ENCODE measurements at regions not wholly inside any gene's neighbourhood (a gene's known extent, or its start where the extent isn't known, plus 50 kb on each side); places are given as distances from the start of the nearest gene placed in this dataset.
A peak's percentile ranks its signal among the peaks of the same experiment; 100 is the strongest.

GRCh38 chr14:56887216-56887615 is 76.9 kb upstream of the OTX2 start:
- in situ Hi-C loops (cut with HindIII; ENCODE audit: low sequenced_read_pairs): no loop called here
- DNase-seq (ENCODE audit: low spot score): no peak

GRCh38 chr14:56886471-56887062 is 76.3 kb upstream of the OTX2 start:
- DNase-seq (ENCODE audit: low spot score): no peak
- in situ Hi-C loops (cut with HindIII; ENCODE audit: low sequenced_read_pairs): no loop called here

- in situ Hi-C loops (cut with HindIII; ENCODE audit: low sequenced_read_pairs): no loop called here
- DNase-seq (ENCODE audit: low spot score): no peak
These were observed 75.5 kb upstream of the OTX2 start for GRCh38 chr14:56885825-56886224.

GRCh38 chr14:56884617-56885016 is 74.3 kb upstream of the OTX2 start:
- peak; percentile 98 for DNase-seq (ENCODE audit: low spot score)
- in situ Hi-C loops (cut with HindIII; ENCODE audit: low sequenced_read_pairs): no loop called here

GRCh38 chr14:56881181-56881580 is 70.9 kb upstream of the OTX2 start:
- DNase-seq (ENCODE audit: low spot score): peak; percentile 94
- in situ Hi-C loops (cut with HindIII; ENCODE audit: low sequenced_read_pairs): no loop called here

- in situ Hi-C loops (cut with HindIII; ENCODE audit: low sequenced_read_pairs): no loop called here
- DNase-seq (ENCODE audit: low spot score): no peak
These were observed 68.5 kb upstream of the OTX2 start for GRCh38 chr14:56878766-56879165.

GRCh38 chr14:56875104-56875675 is 64.9 kb upstream of the OTX2 start:
- DNase-seq (ENCODE audit: low spot score): no peak
- in situ Hi-C loops (cut with HindIII; ENCODE audit: low sequenced_read_pairs): no loop called here

- DNase-seq (ENCODE audit: low spot score): no peak
- in situ Hi-C loops (cut with HindIII; ENCODE audit: low sequenced_read_pairs): no loop called here
These were observed 64.1 kb upstream of the OTX2 start for GRCh38 chr14:56874375-56874774.

GRCh38 chr14:56870336-56870735 is 60.1 kb upstream of the OTX2 start:
- DNase-seq (ENCODE audit: low spot score): peak; percentile 72
- in situ Hi-C loops (cut with HindIII; ENCODE audit: low sequenced_read_pairs): no loop called here

GRCh38 chr14:56868660-56869059 is 58.4 kb upstream of the OTX2 start:
- in situ Hi-C loops (cut with HindIII; ENCODE audit: low sequenced_read_pairs): no loop called here
- peak; percentile 73 for DNase-seq (ENCODE audit: low spot score)

- peak; percentile 90 for DNase-seq (ENCODE audit: low spot score)
- in situ Hi-C loops (cut with HindIII; ENCODE audit: low sequenced_read_pairs): no loop called here
These were observed 52.6 kb upstream of the OTX2 start for GRCh38 chr14:56862836-56863235.

GRCh38 chr14:56860441-56860840 is 50.2 kb upstream of the OTX2 start:
- in situ Hi-C loops (cut with HindIII; ENCODE audit: low sequenced_read_pairs): no loop called here
- peak; percentile 76 for DNase-seq (ENCODE audit: low spot score)

All from G401 (cell line).